ENCODE measurements at regions not wholly inside any gene's neighbourhood (a gene's known extent, or its start where the extent isn't known, plus 50 kb on each side); places are given as distances from the start of the nearest gene placed in this dataset.

GRCh38 chr7:38027884-38028455 is 107.5 kb downstream of the EPDR1 start:
- H3K27ac Mint-ChIP-seq, result no peak overlapping the region
- Histone ChIP-seq H3K4me1 (ENCODE audit: insufficient read depth, low read length) (no peaks in the 10 kb centered on the region), H3K27me3 (ENCODE audit: control insufficient read depth in 1 of 2, insufficient read depth in 2 of 2, low read length in 2 of 2) (no peaks in the 10 kb centered on the region), H3K36me3 (ENCODE audit: insufficient read depth, low read length) (no peaks in the 10 kb centered on the region), H3K27ac (ENCODE audit: low read depth in 1 of 2, low read length in 2 of 2) (no peak overlapping the region), H3K9me3 (ENCODE audit: control insufficient read depth in 1 of 2, insufficient read depth in 1 of 2, low read length in 2 of 2) (peaks cover 0 to 1% of the 10 kb centered on the region in 2 experiments), H3K4me3 (ENCODE audit: low read length) (no peak overlapping the region)
- H3K4me1 Mint-ChIP-seq (ENCODE audit: low read depth), result no peaks in the 10 kb centered on the region
- no peak for ATAC-seq (ENCODE audit: poor library complexity)
- H3K9me3 Mint-ChIP-seq, result no peaks in the 10 kb centered on the region
- intact Hi-C loops (cut with DNase I, micrococcal nuclease), result no loop called here
- no peak for DNase-seq
- no peaks in the 10 kb centered on the region for H3K27me3 Mint-ChIP-seq
- H3K36me3 Mint-ChIP-seq (ENCODE audit: low read depth), result no peaks in the 10 kb centered on the region
- H3K4me3 Mint-ChIP-seq, result no peak overlapping the region
- no peak for TF ChIP-seq CTCF (IDR thresholded peaks at IDR 0.05)
- POLR2A ChIA-PET, result no interaction called here
- CTCF ChIA-PET, result no interaction called here

- no peaks in the 10 kb centered on the region for H3K9me3 Mint-ChIP-seq
- no peaks in the 10 kb centered on the region for H3K4me1 Mint-ChIP-seq (ENCODE audit: low read depth)
- H3K27me3 Mint-ChIP-seq, result peaks cover 10% of the 10 kb centered on the region
- Histone ChIP-seq H3K4me3 (ENCODE audit: low read length) (no peak overlapping the region), H3K36me3 (ENCODE audit: insufficient read depth, low read length) (no peaks in the 10 kb centered on the region), H3K4me1 (ENCODE audit: insufficient read depth, low read length) (no peaks in the 10 kb centered on the region), H3K27ac (ENCODE audit: low read depth in 1 of 2, low read length in 2 of 2) (no peak overlapping the region), H3K27me3 (ENCODE audit: control insufficient read depth in 1 of 2, insufficient read depth in 2 of 2, low read length in 2 of 2) (peaks cover 0 to 2% of the 10 kb centered on the region in 2 experiments), H3K9me3 (ENCODE audit: control insufficient read depth in 1 of 2, insufficient read depth in 1 of 2, low read length in 2 of 2) (peaks cover 0 to 5% of the 10 kb centered on the region in 2 experiments)
- DNase-seq (no peak), ATAC-seq (ENCODE audit: poor library complexity) (no peak)
- CTCF ChIA-PET, result no interaction called here
- POLR2A ChIA-PET, result no interaction called here
- no peak for TF ChIP-seq CTCF (IDR thresholded peaks at IDR 0.05)
- no peak overlapping the region for H3K27ac Mint-ChIP-seq
- no peak overlapping the region for H3K4me3 Mint-ChIP-seq
- no peaks in the 10 kb centered on the region for H3K36me3 Mint-ChIP-seq (ENCODE audit: low read depth)
- intact Hi-C loops (cut with DNase I, micrococcal nuclease), result no loop called here
Observed at GRCh38 chr7:38034062-38034908, 113.8 kb downstream of the EPDR1 start.

GRCh38 chr7:38040831-38041230 is 120.4 kb downstream of the EPDR1 start:
- no peak overlapping the region for H3K4me3 ChIP-seq (ENCODE audit: low read length)
- intact Hi-C loops (cut with DNase I, micrococcal nuclease), result no loop called here
- Mint-ChIP-seq H3K27me3 (no peaks in the 10 kb centered on the region), H3K4me1 (ENCODE audit: low read depth) (no peaks in the 10 kb centered on the region), H3K9me3 (no peaks in the 10 kb centered on the region), H3K4me3 (no peak overlapping the region), H3K27ac (no peak overlapping the region), H3K36me3 (ENCODE audit: low read depth) (no peaks in the 10 kb centered on the region)
- DNase-seq (no peak), ATAC-seq (ENCODE audit: poor library complexity) (no peak)
- H3K27me3 ChIP-seq (ENCODE audit: control insufficient read depth in 1 of 2, insufficient read depth in 2 of 2, low read length in 2 of 2), result peaks cover 0 to 2% of the 10 kb centered on the region in 2 experiments
- no peaks in the 10 kb centered on the region for H3K36me3 ChIP-seq (ENCODE audit: insufficient read depth, low read length)
- H3K9me3 ChIP-seq (ENCODE audit: control insufficient read depth in 1 of 2, insufficient read depth in 1 of 2, low read length in 2 of 2), result peaks cover 0 to 5% of the 10 kb centered on the region in 2 experiments
- no peak overlapping the region for H3K27ac ChIP-seq (ENCODE audit: low read depth in 1 of 2, low read length in 2 of 2)
- POLR2A ChIA-PET, result no interaction called here
- no peaks in the 10 kb centered on the region for H3K4me1 ChIP-seq (ENCODE audit: insufficient read depth, low read length)
- TF ChIP-seq CTCF (IDR thresholded peaks at IDR 0.05), result no peak
- CTCF ChIA-PET, result no interaction called here

Measured in CD4-positive, alpha-beta T cell (primary cell).